ENCODE measurements at regions not wholly inside any gene's neighbourhood (a gene's known extent, or its start where the extent isn't known, plus 50 kb on each side); places are given as distances from the start of the nearest gene placed in this dataset.

- no peak for DNase-seq
Measured at GRCh38 chr6:68372991-68373390, 262.1 kb upstream of the ADGRB3 start.

GRCh38 chr6:68368845-68369244, 266.2 kb upstream of the ADGRB3 start:
- DNase-seq: no peak

- DNase-seq: no peak
Measured at GRCh38 chr6:68364271-68364805, 270.7 kb upstream of the ADGRB3 start.

GRCh38 chr6:68343901-68344300, 291.2 kb upstream of the ADGRB3 start:
- peak; percentile 26 for DNase-seq

GRCh38 chr6:68342286-68342685, 292.8 kb upstream of the ADGRB3 start:
- DNase-seq: no peak

GRCh38 chr6:68339488-68340131, 295.5 kb upstream of the ADGRB3 start:
- no peak for DNase-seq

- no peak for DNase-seq
Measured at GRCh38 chr6:68333442-68333841, 301.6 kb upstream of the ADGRB3 start.

GRCh38 chr6:68328156-68328555, 306.9 kb upstream of the ADGRB3 start:
- no peak for DNase-seq

GRCh38 chr6:68326762-68327161, 308.3 kb upstream of the ADGRB3 start:
- no peak for DNase-seq

GRCh38 chr6:68317366-68317765, 317.7 kb upstream of the ADGRB3 start:
- no peak for DNase-seq

- no peak for DNase-seq
Measured at GRCh38 chr6:68313911-68314310, 321.2 kb upstream of the ADGRB3 start.

- no peak for DNase-seq
Measured at GRCh38 chr6:68307301-68307700, 327.8 kb upstream of the ADGRB3 start.

- no peak for DNase-seq
Measured at GRCh38 chr6:68296126-68296525, 339.0 kb upstream of the ADGRB3 start.

- DNase-seq: no peak
Measured at GRCh38 chr6:68282646-68283045, 352.4 kb upstream of the ADGRB3 start.

- DNase-seq: no peak
Measured at GRCh38 chr6:68279793-68280557, 355.1 kb upstream of the ADGRB3 start.

GRCh38 chr6:68273297-68273696, 361.8 kb upstream of the ADGRB3 start:
- DNase-seq: no peak

- DNase-seq: no peak
Measured at GRCh38 chr6:68256391-68256790, 378.7 kb upstream of the ADGRB3 start.

- DNase-seq: no peak
Measured at GRCh38 chr6:68252632-68253031, 382.4 kb upstream of the ADGRB3 start.

GRCh38 chr6:68247782-68248181, 387.3 kb upstream of the ADGRB3 start:
- DNase-seq: no peak

- no peak for DNase-seq
Measured at GRCh38 chr6:68240726-68241125, 394.4 kb upstream of the ADGRB3 start.

- DNase-seq: no peak
Measured at GRCh38 chr6:68239034-68239433, 396.0 kb upstream of the ADGRB3 start.

- DNase-seq: no peak
Measured at GRCh38 chr6:68238097-68238601, 396.9 kb upstream of the ADGRB3 start.

GRCh38 chr6:68237205-68237604, 397.9 kb upstream of the ADGRB3 start:
- DNase-seq: peak; percentile 65

- DNase-seq: no peak
Measured at GRCh38 chr6:68235326-68235784, 399.7 kb upstream of the ADGRB3 start.
